ENCODE measurements at regions not wholly inside any gene's neighbourhood (a gene's known extent, or its start where the extent isn't known, plus 50 kb on each side); places are given as distances from the start of the nearest gene placed in this dataset.

DNA sequence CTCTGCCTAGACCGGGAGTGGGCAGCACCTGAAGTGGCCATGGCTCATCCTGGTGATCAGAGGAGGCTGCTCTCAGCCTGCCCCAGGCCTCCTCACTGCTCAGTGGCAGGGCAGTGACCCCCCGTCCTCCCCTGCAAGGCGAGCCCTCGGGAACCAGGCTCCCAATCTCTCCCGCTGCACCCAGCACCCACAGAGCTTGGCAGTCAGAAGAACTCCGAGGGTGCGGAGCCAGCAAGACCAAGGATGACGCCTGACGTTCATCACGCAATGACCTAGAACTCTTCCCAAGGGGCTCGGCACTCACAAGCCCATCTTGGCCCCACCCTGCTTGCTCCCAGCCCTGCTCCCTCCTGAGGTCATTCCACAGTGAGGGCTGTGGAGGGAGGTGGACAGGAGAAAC, 189.8 kb upstream of the SALL3 start:
- Histone ChIP-seq H3K4me3 (ENCODE audit: extremely low read depth, insufficient read depth, low read length, poor library complexity, severe bottlenecking) (no peak overlapping the region), H3K9me3 (ENCODE audit: control insufficient read depth, low read length) (no peaks in the 10 kb centered on the region), H3K4me1 (ENCODE audit: control insufficient read depth, insufficient read depth, low read length, poor library complexity, severe bottlenecking) (no peaks in the 10 kb centered on the region), H3K27ac (ENCODE audit: low read depth, low read length, severe bottlenecking) (no peak overlapping the region), H3K36me3 (ENCODE audit: control insufficient read depth, insufficient read depth, low read length) (no peaks in the 10 kb centered on the region)
- WGBS, 2 experiments (ENCODE audit: insufficient coverage in 2 of 2) = 90 to 98% methylated on average over 7 to 10 of the region's 11 CpGs

DNA sequence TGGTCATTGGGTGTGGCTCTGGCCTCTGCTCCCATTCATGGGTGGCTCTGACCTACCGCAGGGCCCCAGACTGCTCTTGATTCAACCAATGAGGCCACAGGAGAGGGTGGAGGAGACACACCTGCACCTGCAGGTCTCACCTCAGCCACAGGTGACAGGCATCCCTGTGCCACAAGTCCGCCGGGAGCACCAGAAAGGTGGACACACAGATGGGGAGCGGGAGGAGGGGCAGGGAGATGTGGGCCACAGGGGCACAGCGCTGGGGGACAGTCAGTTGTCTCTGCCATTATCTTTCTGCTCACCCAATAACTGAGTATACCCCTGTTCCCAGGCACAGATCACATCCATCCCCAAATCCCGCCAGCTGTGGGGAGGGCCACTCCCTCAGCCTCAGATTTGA, 189.1 kb upstream of the SALL3 start:
- Histone ChIP-seq H3K4me3 (ENCODE audit: extremely low read depth, insufficient read depth, low read length, poor library complexity, severe bottlenecking) (no peak overlapping the region), H3K4me1 (ENCODE audit: control insufficient read depth, insufficient read depth, low read length, poor library complexity, severe bottlenecking) (no peaks in the 10 kb centered on the region), H3K9me3 (ENCODE audit: control insufficient read depth, low read length) (no peaks in the 10 kb centered on the region), H3K36me3 (ENCODE audit: control insufficient read depth, insufficient read depth, low read length) (no peaks in the 10 kb centered on the region), H3K27ac (ENCODE audit: low read depth, low read length, severe bottlenecking) (no peak overlapping the region)
- WGBS, 2 experiments (ENCODE audit: insufficient coverage in 2 of 2) = 92 to 93% methylated on average over 2 to 6 of the region's 6 CpGs

GRCh38 chr18:78790960-78791359, 188.7 kb upstream of the SALL3 start:
- H3K4me1 ChIP-seq (ENCODE audit: control insufficient read depth, insufficient read depth, low read length, poor library complexity, severe bottlenecking) = no peaks in the 10 kb centered on the region
- no peak overlapping the region for H3K4me3 ChIP-seq (ENCODE audit: extremely low read depth, insufficient read depth, low read length, poor library complexity, severe bottlenecking)
- H3K36me3 ChIP-seq (ENCODE audit: control insufficient read depth, insufficient read depth, low read length) = no peaks in the 10 kb centered on the region
- H3K9me3 ChIP-seq (ENCODE audit: control insufficient read depth, low read length) = no peaks in the 10 kb centered on the region
- WGBS, 2 experiments (ENCODE audit: insufficient coverage in 2 of 2) = 92 to 96% methylated on average over 10 to 11 of the region's 11 CpGs
- no peak overlapping the region for H3K27ac ChIP-seq (ENCODE audit: low read depth, low read length, severe bottlenecking)

DNA sequence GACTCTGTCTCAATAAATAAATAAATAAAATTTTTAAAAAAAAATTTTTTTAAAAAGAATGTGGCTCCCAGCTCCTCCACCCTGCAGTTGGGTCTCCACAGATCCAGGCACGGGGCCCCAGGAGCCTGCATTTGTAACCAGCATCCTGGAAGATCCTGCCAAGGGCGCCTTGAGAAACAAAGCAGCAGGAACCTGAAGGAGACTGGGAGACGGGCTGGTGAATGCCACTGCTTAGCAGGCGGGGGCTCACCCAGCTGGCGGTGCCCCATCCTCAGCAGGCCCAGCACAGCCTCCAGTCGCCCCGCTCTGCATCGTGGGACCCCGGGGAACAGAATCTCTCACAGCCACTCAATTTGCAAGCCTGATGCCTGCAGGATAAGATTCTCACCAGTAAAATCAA, 187.5 kb upstream of the SALL3 start:
- 91 to 96% methylated on average over 7 to 9 of the region's 9 CpGs for WGBS, 2 experiments (ENCODE audit: insufficient coverage in 2 of 2)
- Histone ChIP-seq H3K36me3 (ENCODE audit: control insufficient read depth, insufficient read depth, low read length) (no peaks in the 10 kb centered on the region), H3K27ac (ENCODE audit: low read depth, low read length, severe bottlenecking) (no peak overlapping the region), H3K4me3 (ENCODE audit: extremely low read depth, insufficient read depth, low read length, poor library complexity, severe bottlenecking) (no peak overlapping the region), H3K4me1 (ENCODE audit: control insufficient read depth, insufficient read depth, low read length, poor library complexity, severe bottlenecking) (no peaks in the 10 kb centered on the region), H3K9me3 (ENCODE audit: control insufficient read depth, low read length) (no peaks in the 10 kb centered on the region)

GRCh38 chr18:78792736-78793135, 186.9 kb upstream of the SALL3 start:
- Histone ChIP-seq H3K36me3 (ENCODE audit: control insufficient read depth, insufficient read depth, low read length) (no peaks in the 10 kb centered on the region), H3K9me3 (ENCODE audit: control insufficient read depth, low read length) (no peaks in the 10 kb centered on the region), H3K27ac (ENCODE audit: low read depth, low read length, severe bottlenecking) (no peak overlapping the region), H3K4me1 (ENCODE audit: control insufficient read depth, insufficient read depth, low read length, poor library complexity, severe bottlenecking) (no peaks in the 10 kb centered on the region), H3K4me3 (ENCODE audit: extremely low read depth, insufficient read depth, low read length, poor library complexity, severe bottlenecking) (no peak overlapping the region)
- 86 to 96% methylated on average over 12 of the region's 20 CpGs for WGBS, 2 experiments (ENCODE audit: insufficient coverage in 2 of 2)

GRCh38 chr18:78793313-78794070, 186.1 kb upstream of the SALL3 start:
- H3K27ac ChIP-seq (ENCODE audit: low read depth, low read length, severe bottlenecking) = no peak overlapping the region
- no peak overlapping the region for H3K4me3 ChIP-seq (ENCODE audit: extremely low read depth, insufficient read depth, low read length, poor library complexity, severe bottlenecking)
- WGBS, 2 experiments (ENCODE audit: insufficient coverage in 2 of 2) = 84 to 88% methylated on average over 17 to 18 of the region's 19 CpGs
- H3K36me3 ChIP-seq (ENCODE audit: control insufficient read depth, insufficient read depth, low read length) = no peaks in the 10 kb centered on the region
- no peaks in the 10 kb centered on the region for H3K9me3 ChIP-seq (ENCODE audit: control insufficient read depth, low read length)
- no peaks in the 10 kb centered on the region for H3K4me1 ChIP-seq (ENCODE audit: control insufficient read depth, insufficient read depth, low read length, poor library complexity, severe bottlenecking)

GRCh38 chr18:78794071-78794430, 185.6 kb upstream of the SALL3 start:
- H3K36me3 ChIP-seq (ENCODE audit: control insufficient read depth, insufficient read depth, low read length) = no peaks in the 10 kb centered on the region
- 81 to 83% methylated on average over 7 of the region's 7 CpGs for WGBS, 2 experiments (ENCODE audit: insufficient coverage in 2 of 2)
- no peaks in the 10 kb centered on the region for H3K9me3 ChIP-seq (ENCODE audit: control insufficient read depth, low read length)
- no peaks in the 10 kb centered on the region for H3K4me1 ChIP-seq (ENCODE audit: control insufficient read depth, insufficient read depth, low read length, poor library complexity, severe bottlenecking)
- H3K4me3 ChIP-seq (ENCODE audit: extremely low read depth, insufficient read depth, low read length, poor library complexity, severe bottlenecking) = no peak overlapping the region
- no peak overlapping the region for H3K27ac ChIP-seq (ENCODE audit: low read depth, low read length, severe bottlenecking)

GRCh38 chr18:78796693-78797455, 182.7 kb upstream of the SALL3 start:
- no peaks in the 10 kb centered on the region for H3K9me3 ChIP-seq (ENCODE audit: control insufficient read depth, low read length)
- H3K36me3 ChIP-seq (ENCODE audit: control insufficient read depth, insufficient read depth, low read length) = no peaks in the 10 kb centered on the region
- H3K4me3 ChIP-seq (ENCODE audit: extremely low read depth, insufficient read depth, low read length, poor library complexity, severe bottlenecking) = no peak overlapping the region
- 92 to 93% methylated on average over 59 to 67 of the region's 67 CpGs for WGBS, 2 experiments (ENCODE audit: insufficient coverage in 2 of 2)
- H3K4me1 ChIP-seq (ENCODE audit: control insufficient read depth, insufficient read depth, low read length, poor library complexity, severe bottlenecking) = no peaks in the 10 kb centered on the region
- H3K27ac ChIP-seq (ENCODE audit: low read depth, low read length, severe bottlenecking) = no peak overlapping the region

GRCh38 chr18:78797499-78797898, 182.1 kb upstream of the SALL3 start:
- no peak overlapping the region for H3K4me3 ChIP-seq (ENCODE audit: extremely low read depth, insufficient read depth, low read length, poor library complexity, severe bottlenecking)
- H3K9me3 ChIP-seq (ENCODE audit: control insufficient read depth, low read length) = no peaks in the 10 kb centered on the region
- H3K36me3 ChIP-seq (ENCODE audit: control insufficient read depth, insufficient read depth, low read length) = no peaks in the 10 kb centered on the region
- H3K27ac ChIP-seq (ENCODE audit: low read depth, low read length, severe bottlenecking) = no peak overlapping the region
- 92 to 94% methylated on average over 11 of the region's 11 CpGs for WGBS, 2 experiments (ENCODE audit: insufficient coverage in 2 of 2)
- no peaks in the 10 kb centered on the region for H3K4me1 ChIP-seq (ENCODE audit: control insufficient read depth, insufficient read depth, low read length, poor library complexity, severe bottlenecking)

GRCh38 chr18:78798402-78799175, 181.0 kb upstream of the SALL3 start:
- WGBS, 2 experiments (ENCODE audit: insufficient coverage in 2 of 2) = 91 to 96% methylated on average over 16 to 23 of the region's 29 CpGs
- Histone ChIP-seq H3K36me3 (ENCODE audit: control insufficient read depth, insufficient read depth, low read length) (no peaks in the 10 kb centered on the region), H3K27ac (ENCODE audit: low read depth, low read length, severe bottlenecking) (no peak overlapping the region), H3K9me3 (ENCODE audit: control insufficient read depth, low read length) (no peaks in the 10 kb centered on the region), H3K4me1 (ENCODE audit: control insufficient read depth, insufficient read depth, low read length, poor library complexity, severe bottlenecking) (no peaks in the 10 kb centered on the region), H3K4me3 (ENCODE audit: extremely low read depth, insufficient read depth, low read length, poor library complexity, severe bottlenecking) (no peak overlapping the region)

All from mesodermal cell (in vitro differentiated cells).